ENCODE measurements at regions not wholly inside any gene's neighbourhood (a gene's known extent, or its start where the extent isn't known, plus 50 kb on each side); places are given as distances from the start of the nearest gene placed in this dataset.

- Histone ChIP-seq H3K27me3 (ENCODE audit: control insufficient read depth, insufficient read depth, low read length) (no peaks in the 10 kb centered on the region), H3K36me3 (ENCODE audit: control insufficient read depth, insufficient read depth, low read length) (no peaks in the 10 kb centered on the region), H3K4me3 (ENCODE audit: low read length) (no peak overlapping the region), H3K4me1 (ENCODE audit: control insufficient read depth, insufficient read depth, low read length) (no peaks in the 10 kb centered on the region), H3K9me3 (ENCODE audit: control insufficient read depth, insufficient read depth, low read length) (no peaks in the 10 kb centered on the region), H3K27ac (ENCODE audit: low read length) (no peak overlapping the region)
- WGBS (ENCODE audit: insufficient coverage, insufficient read length), result no CpG with 5 or more reads among the region's 6 CpGs
- no peak for DNase-seq (ENCODE audit: low read depth, low spot score)
Observed at GRCh38 chr1:190019717-190020116, 457.9 kb downstream of the BRINP3 start.

GRCh38 chr1:190022709-190023108 lies 455.0 kb downstream of the BRINP3 start:
- Histone ChIP-seq H3K9me3 (ENCODE audit: control insufficient read depth, insufficient read depth, low read length) (no peaks in the 10 kb centered on the region), H3K4me1 (ENCODE audit: control insufficient read depth, insufficient read depth, low read length) (no peaks in the 10 kb centered on the region), H3K27me3 (ENCODE audit: control insufficient read depth, insufficient read depth, low read length) (no peaks in the 10 kb centered on the region), H3K4me3 (ENCODE audit: low read length) (no peak overlapping the region), H3K36me3 (ENCODE audit: control insufficient read depth, insufficient read depth, low read length) (no peaks in the 10 kb centered on the region), H3K27ac (ENCODE audit: low read length) (no peak overlapping the region)
- no peak for DNase-seq (ENCODE audit: low read depth, low spot score)
- WGBS (ENCODE audit: insufficient coverage, insufficient read length), result no CpG with 5 or more reads among the region's 3 CpGs

DNA sequence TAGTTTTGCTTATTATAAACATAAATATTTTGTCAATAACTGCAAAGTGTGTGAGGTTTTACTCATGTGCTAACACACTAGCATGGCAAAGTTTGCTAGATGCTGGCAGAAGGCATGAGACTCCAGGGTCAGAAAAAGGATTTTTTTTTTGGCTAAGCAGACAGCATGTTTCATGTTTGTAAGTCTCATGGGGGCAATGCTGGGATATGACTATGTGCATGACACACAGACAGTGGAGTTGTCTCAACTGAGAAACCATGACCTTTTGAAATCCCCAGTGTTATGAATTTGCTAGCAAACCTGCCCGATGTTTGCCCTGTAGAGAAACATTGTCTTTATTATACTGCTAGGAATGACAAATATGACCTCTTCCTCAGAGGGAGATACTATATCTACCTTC lies 448.2 kb downstream of the BRINP3 start:
- Histone ChIP-seq H3K4me1 (ENCODE audit: control insufficient read depth, insufficient read depth, low read length) (no peaks in the 10 kb centered on the region), H3K27me3 (ENCODE audit: control insufficient read depth, insufficient read depth, low read length) (no peaks in the 10 kb centered on the region), H3K36me3 (ENCODE audit: control insufficient read depth, insufficient read depth, low read length) (no peaks in the 10 kb centered on the region), H3K9me3 (ENCODE audit: control insufficient read depth, insufficient read depth, low read length) (no peaks in the 10 kb centered on the region), H3K27ac (ENCODE audit: low read length) (no peak overlapping the region), H3K4me3 (ENCODE audit: low read length) (no peak overlapping the region)
- no CpG with 5 or more reads among the region's 1 CpG for WGBS (ENCODE audit: insufficient coverage, insufficient read length)
- no peak for DNase-seq (ENCODE audit: low read depth, low spot score)

DNA sequence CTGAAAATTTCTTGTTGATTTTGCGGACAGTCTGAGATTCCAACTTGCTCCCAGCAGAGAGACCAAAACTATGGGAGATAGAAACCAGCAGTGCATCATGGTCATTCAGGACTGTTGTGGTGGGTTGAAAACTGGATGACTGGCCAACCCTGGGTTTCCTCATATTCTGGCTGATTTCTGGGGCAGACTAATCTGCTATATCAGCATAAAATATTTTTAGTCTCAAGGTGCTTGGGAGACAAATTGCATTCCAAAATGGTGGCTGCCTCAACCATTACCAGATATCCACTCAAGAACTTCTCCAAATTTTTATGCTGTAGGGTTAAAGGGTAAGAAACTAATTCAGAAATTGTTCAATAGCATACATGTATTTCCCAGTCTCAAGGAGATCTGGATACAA lies 434.0 kb downstream of the BRINP3 start:
- no CpG with 5 or more reads among the region's 1 CpG for WGBS (ENCODE audit: insufficient coverage, insufficient read length)
- Histone ChIP-seq H3K9me3 (ENCODE audit: control insufficient read depth, insufficient read depth, low read length) (no peaks in the 10 kb centered on the region), H3K36me3 (ENCODE audit: control insufficient read depth, insufficient read depth, low read length) (no peaks in the 10 kb centered on the region), H3K27ac (ENCODE audit: low read length) (no peak overlapping the region), H3K4me3 (ENCODE audit: low read length) (no peak overlapping the region), H3K4me1 (ENCODE audit: control insufficient read depth, insufficient read depth, low read length) (no peaks in the 10 kb centered on the region), H3K27me3 (ENCODE audit: control insufficient read depth, insufficient read depth, low read length) (no peaks in the 10 kb centered on the region)
- DNase-seq (ENCODE audit: low read depth, low spot score), result no peak

GRCh38 chr1:190046231-190046630 lies 431.4 kb downstream of the BRINP3 start:
- H3K27me3 ChIP-seq (ENCODE audit: control insufficient read depth, insufficient read depth, low read length), result no peaks in the 10 kb centered on the region
- H3K9me3 ChIP-seq (ENCODE audit: control insufficient read depth, insufficient read depth, low read length), result no peaks in the 10 kb centered on the region
- no peaks in the 10 kb centered on the region for H3K36me3 ChIP-seq (ENCODE audit: control insufficient read depth, insufficient read depth, low read length)
- peak; percentile 1 for DNase-seq (ENCODE audit: low read depth, low spot score)
- H3K4me1 ChIP-seq (ENCODE audit: control insufficient read depth, insufficient read depth, low read length), result no peaks in the 10 kb centered on the region
- H3K27ac ChIP-seq (ENCODE audit: low read length), result no peak overlapping the region
- no peak overlapping the region for H3K4me3 ChIP-seq (ENCODE audit: low read length)

Data from iPS DF 6.9 (cell line).